ENCODE measurements at regions not wholly inside any gene's neighbourhood (a gene's known extent, or its start where the extent isn't known, plus 50 kb on each side); places are given as distances from the start of the nearest gene placed in this dataset.

DNA sequence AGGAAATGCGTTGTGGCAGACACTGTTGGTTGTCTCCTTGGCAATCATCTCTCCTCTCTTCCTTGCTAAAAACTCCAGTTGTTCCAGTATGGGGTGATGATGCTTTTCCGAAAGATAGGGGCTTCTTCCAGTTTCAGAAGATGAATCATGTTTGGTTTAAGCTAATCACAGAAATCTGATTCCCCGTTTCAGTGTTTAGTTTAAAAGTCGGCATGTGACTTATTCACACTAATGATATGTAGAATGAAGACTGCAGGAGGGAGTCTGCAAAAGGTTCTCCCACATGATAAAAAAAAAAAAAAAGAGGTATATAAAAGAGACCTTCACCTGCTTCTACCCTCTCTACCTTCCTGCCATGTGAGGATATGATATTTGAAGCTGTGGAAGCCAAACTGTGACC lies 239.0 kb upstream of the SIX2 start:
- TF ChIP-seq, protein P1, sequence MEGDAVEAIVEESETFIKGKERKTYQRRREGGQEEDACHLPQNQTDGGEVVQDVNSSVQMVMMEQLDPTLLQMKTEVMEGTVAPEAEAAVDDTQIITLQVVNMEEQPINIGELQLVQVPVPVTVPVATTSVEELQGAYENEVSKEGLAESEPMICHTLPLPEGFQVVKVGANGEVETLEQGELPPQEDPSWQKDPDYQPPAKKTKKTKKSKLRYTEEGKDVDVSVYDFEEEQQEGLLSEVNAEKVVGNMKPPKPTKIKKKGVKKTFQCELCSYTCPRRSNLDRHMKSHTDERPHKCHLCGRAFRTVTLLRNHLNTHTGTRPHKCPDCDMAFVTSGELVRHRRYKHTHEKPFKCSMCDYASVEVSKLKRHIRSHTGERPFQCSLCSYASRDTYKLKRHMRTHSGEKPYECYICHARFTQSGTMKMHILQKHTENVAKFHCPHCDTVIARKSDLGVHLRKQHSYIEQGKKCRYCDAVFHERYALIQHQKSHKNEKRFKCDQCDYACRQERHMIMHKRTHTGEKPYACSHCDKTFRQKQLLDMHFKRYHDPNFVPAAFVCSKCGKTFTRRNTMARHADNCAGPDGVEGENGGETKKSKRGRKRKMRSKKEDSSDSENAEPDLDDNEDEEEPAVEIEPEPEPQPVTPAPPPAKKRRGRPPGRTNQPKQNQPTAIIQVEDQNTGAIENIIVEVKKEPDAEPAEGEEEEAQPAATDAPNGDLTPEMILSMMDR (IDR thresholded peaks at IDR 0.05), result no peak
- no peak for TF ChIP-seq POLR2AphosphoS5 (IDR thresholded peaks at IDR 0.05)
- TF ChIP-seq POLR2A (IDR thresholded peaks at IDR 0.05), result no peak

Measured in breast epithelium (tissue), 3 donors.